GM23338 (cell line): ENCODE measurements at regions not wholly inside any gene's neighbourhood (a gene's known extent, or its start where the extent isn't known, plus 50 kb on each side); places are given as distances from the start of the nearest gene placed in this dataset.

Source experiments
- ATAC-seq: fragments of 200-7000 bp; cut with Tn5 transposase; 3 replicates; pipeline ENCODE4 v1.9.1; 2020
- DNase-seq: peaks from one replicate; pipeline ENCODE4 v3.0.0-alpha.2; 2015; ENCODE audit warnings: low spot score
- H2AFZ ChIP-seq: fragments of 200-600 bp; sonication (generic); 2 replicates; pipeline ENCODE4 v1.8.0; 2016; ENCODE audit warnings: antibody characterized with exemption, mild to moderate bottlenecking, moderate library complexity
- H3F3A ChIP-seq: fragments of 200-600 bp; sonication (generic); replicated peaks from 2 replicates; pipeline ENCODE4 v1.8.0; 2017; ENCODE audit warnings: antibody characterized with exemption, mixed run types, low read depth
- H3K27ac ChIP-seq: fragments of 200-600 bp; sonication (generic); 2 replicates; pipeline ENCODE4 v1.6.1; 2016; ENCODE audit warnings: low read depth
- H3K27me3 ChIP-seq: fragments of 200-600 bp; sonication (generic); 2 replicates; pipeline ENCODE4 v1.8.0; 2016; ENCODE audit warnings: mild to moderate bottlenecking, mixed run types, moderate library complexity; ENCODE audit not compliant: insufficient read depth
- H3K36me3 ChIP-seq: fragments of 200-600 bp; sonication (generic); 2 replicates; pipeline ENCODE4 v1.8.0; 2016; ENCODE audit warnings: mild to moderate bottlenecking; ENCODE audit not compliant: insufficient read depth
- H3K4me1 ChIP-seq: fragments of 200-600 bp; sonication (generic); 2 replicates; pipeline ENCODE4 v1.8.0; 2016; ENCODE audit warnings: mild to moderate bottlenecking, moderate library complexity; ENCODE audit not compliant: insufficient read depth
- H3K4me2 ChIP-seq: fragments of 200-600 bp; sonication (generic); 2 replicates; pipeline ENCODE4 v1.7.1; 2017; ENCODE audit warnings: mixed run types
- H3K4me3 ChIP-seq: fragments of 200-600 bp; sonication (generic); 2 replicates; pipeline ENCODE4 v1.6.1; 2016; ENCODE audit warnings: mixed run types
- H3K79me2 ChIP-seq: fragments of 200-600 bp; sonication (generic); replicated peaks from 2 replicates; pipeline ENCODE4 v1.8.0; 2017; ENCODE audit warnings: mild to moderate bottlenecking; ENCODE audit not compliant: insufficient read depth
- H3K9me2 ChIP-seq: fragments of 200-600 bp; sonication (generic); 2 replicates; pipeline ENCODE4 v1.8.0; 2017; ENCODE audit not compliant: insufficient read depth
- H4K20me1 ChIP-seq: fragments of 200-600 bp; sonication (generic); replicated peaks from 2 replicates; pipeline ENCODE4 v1.8.0; 2017; ENCODE audit warnings: mild to moderate bottlenecking; ENCODE audit not compliant: insufficient read depth
- H3K27ac Mint-ChIP-seq: 2 replicates; pipeline ENCODE4 v1.8.0; 2020; ENCODE audit warnings: inconsistent platforms, mild to moderate bottlenecking, moderate library complexity, mixed read lengths
- H3K27me3 Mint-ChIP-seq: 3 replicates; pipeline ENCODE4 v1.8.0; 2022; ENCODE audit warnings: low read depth, mild to moderate bottlenecking, moderate library complexity, mixed read lengths, inconsistent platforms; ENCODE audit not compliant: insufficient read depth, poor library complexity
- H3K36me3 Mint-ChIP-seq: 3 replicates; pipeline ENCODE4 v1.8.0; 2021; ENCODE audit warnings: low read depth, mild to moderate bottlenecking, inconsistent platforms, moderate library complexity, mixed read lengths
- H3K4me1 Mint-ChIP-seq: 3 replicates; pipeline ENCODE4 v1.8.0; 2020; ENCODE audit warnings: mild to moderate bottlenecking, inconsistent platforms, mixed read lengths
- H3K4me3 Mint-ChIP-seq: 3 replicates; pipeline ENCODE4 v1.8.0; 2021; ENCODE audit warnings: moderate library complexity, mild to moderate bottlenecking, inconsistent platforms, mixed read lengths
- H3K9me3 Mint-ChIP-seq: 3 replicates; pipeline ENCODE4 v1.8.0; 2020; ENCODE audit warnings: moderate library complexity, mild to moderate bottlenecking, inconsistent platforms, mixed read lengths
- CREB1 ChIP-seq: fragments of 250-450 bp; sonication (Bioruptor Pico); IDR thresholded peaks from 2 replicates; pipeline ENCODE4 v1.5.0; 2020; ENCODE audit warnings: low read depth, mild to moderate bottlenecking, moderate library complexity
- EZH2 ChIP-seq: fragments of 200-600 bp; sonication (generic); IDR thresholded peaks from one replicate; pipeline ENCODE4 v1.8.0; 2017; ENCODE audit warnings: antibody characterized with exemption, mild to moderate bottlenecking, low read depth; ENCODE audit not compliant: unreplicated experiment
- EZH2phosphoT487 ChIP-seq: fragments of 200-600 bp; sonication (generic); IDR thresholded peaks from one replicate; pipeline ENCODE4 v1.8.1; 2018; ENCODE audit warnings: antibody characterized with exemption; ENCODE audit not compliant: unreplicated experiment
- JUNB ChIP-seq: IDR thresholded peaks from one replicate; pipeline ENCODE4 v1.6.1; 2016; ENCODE audit warnings: antibody characterized with exemption; ENCODE audit not compliant: unreplicated experiment
- NANOG ChIP-seq: IDR thresholded peaks from 2 replicates; pipeline ENCODE4 v1.6.1; 2016; ENCODE audit warnings: antibody characterized with exemption, borderline replicate concordance
- POLR2AphosphoS5 ChIP-seq: IDR thresholded peaks from 2 replicates; pipeline ENCODE4 v1.6.1; 2016; ENCODE audit warnings: antibody characterized with exemption, low read depth
- STAT1 ChIP-seq: IDR thresholded peaks from one replicate; pipeline ENCODE4 v1.6.1; 2016; ENCODE audit warnings: antibody characterized with exemption; ENCODE audit not compliant: unreplicated experiment
- ZNF114 ChIP-seq: fragments of 250-450 bp; sonication (Bioruptor Pico); IDR thresholded peaks from 2 replicates; pipeline ENCODE4 v1.5.0; 2020; ENCODE audit warnings: mild to moderate bottlenecking, moderate library complexity
- ZNF331 ChIP-seq: fragments of 250-450 bp; sonication (Bioruptor Pico); IDR thresholded peaks from 2 replicates; pipeline ENCODE4 v1.5.0; 2020; ENCODE audit warnings: low read depth, mild to moderate bottlenecking, moderate library complexity
- TF ChIP-seq, protein P1 (sequence below): IDR thresholded peaks from one replicate; pipeline ENCODE4 v1.6.1; 2018; ENCODE audit warnings: antibody characterized with exemption; ENCODE audit not compliant: unreplicated experiment
- TF ChIP-seq, protein P2 (sequence below), 2 experiments: fragments of 200-600 bp in 1 of 2; sonication (generic) in 1 of 2; conservative IDR thresholded peaks; 2 replicates each; pipeline versions ENCODE4 v1.5.1 to v1.6.1; 2016 to 2017; ENCODE audit warnings: antibody characterized with exemption in 2 of 2, low read depth in 2 of 2, mild to moderate bottlenecking in 2 of 2, moderate library complexity in 1 of 2
- TF ChIP-seq, protein P3 (sequence below): IDR thresholded peaks from 2 replicates; pipeline ENCODE4 v1.6.1; 2016; ENCODE audit warnings: antibody characterized with exemption

DNA sequence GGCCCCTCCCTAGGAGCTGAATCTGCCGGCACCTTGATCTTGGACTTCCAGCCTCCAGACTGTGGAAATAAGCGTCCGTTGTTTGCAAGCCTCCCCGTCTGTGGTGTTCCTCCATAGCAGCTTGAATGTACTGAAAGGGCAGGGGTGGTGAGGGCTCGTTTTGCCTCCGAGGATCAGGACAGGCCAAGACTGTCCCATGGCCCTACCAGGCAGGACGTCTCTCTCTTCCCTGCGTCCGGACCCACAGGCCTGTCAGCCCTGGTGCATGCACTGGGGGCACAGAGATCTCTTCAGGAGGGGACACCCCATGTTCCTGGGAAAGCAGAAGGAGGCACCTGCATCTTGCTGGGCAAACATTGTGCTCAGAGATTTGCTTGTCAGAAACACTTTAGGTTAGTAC, 156.3 kb upstream of the C1orf174 start:
- TF ChIP-seq, protein P1, sequence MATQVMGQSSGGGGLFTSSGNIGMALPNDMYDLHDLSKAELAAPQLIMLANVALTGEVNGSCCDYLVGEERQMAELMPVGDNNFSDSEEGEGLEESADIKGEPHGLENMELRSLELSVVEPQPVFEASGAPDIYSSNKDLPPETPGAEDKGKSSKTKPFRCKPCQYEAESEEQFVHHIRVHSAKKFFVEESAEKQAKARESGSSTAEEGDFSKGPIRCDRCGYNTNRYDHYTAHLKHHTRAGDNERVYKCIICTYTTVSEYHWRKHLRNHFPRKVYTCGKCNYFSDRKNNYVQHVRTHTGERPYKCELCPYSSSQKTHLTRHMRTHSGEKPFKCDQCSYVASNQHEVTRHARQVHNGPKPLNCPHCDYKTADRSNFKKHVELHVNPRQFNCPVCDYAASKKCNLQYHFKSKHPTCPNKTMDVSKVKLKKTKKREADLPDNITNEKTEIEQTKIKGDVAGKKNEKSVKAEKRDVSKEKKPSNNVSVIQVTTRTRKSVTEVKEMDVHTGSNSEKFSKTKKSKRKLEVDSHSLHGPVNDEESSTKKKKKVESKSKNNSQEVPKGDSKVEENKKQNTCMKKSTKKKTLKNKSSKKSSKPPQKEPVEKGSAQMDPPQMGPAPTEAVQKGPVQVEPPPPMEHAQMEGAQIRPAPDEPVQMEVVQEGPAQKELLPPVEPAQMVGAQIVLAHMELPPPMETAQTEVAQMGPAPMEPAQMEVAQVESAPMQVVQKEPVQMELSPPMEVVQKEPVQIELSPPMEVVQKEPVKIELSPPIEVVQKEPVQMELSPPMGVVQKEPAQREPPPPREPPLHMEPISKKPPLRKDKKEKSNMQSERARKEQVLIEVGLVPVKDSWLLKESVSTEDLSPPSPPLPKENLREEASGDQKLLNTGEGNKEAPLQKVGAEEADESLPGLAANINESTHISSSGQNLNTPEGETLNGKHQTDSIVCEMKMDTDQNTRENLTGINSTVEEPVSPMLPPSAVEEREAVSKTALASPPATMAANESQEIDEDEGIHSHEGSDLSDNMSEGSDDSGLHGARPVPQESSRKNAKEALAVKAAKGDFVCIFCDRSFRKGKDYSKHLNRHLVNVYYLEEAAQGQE: no peak
- TF ChIP-seq, protein P2, sequence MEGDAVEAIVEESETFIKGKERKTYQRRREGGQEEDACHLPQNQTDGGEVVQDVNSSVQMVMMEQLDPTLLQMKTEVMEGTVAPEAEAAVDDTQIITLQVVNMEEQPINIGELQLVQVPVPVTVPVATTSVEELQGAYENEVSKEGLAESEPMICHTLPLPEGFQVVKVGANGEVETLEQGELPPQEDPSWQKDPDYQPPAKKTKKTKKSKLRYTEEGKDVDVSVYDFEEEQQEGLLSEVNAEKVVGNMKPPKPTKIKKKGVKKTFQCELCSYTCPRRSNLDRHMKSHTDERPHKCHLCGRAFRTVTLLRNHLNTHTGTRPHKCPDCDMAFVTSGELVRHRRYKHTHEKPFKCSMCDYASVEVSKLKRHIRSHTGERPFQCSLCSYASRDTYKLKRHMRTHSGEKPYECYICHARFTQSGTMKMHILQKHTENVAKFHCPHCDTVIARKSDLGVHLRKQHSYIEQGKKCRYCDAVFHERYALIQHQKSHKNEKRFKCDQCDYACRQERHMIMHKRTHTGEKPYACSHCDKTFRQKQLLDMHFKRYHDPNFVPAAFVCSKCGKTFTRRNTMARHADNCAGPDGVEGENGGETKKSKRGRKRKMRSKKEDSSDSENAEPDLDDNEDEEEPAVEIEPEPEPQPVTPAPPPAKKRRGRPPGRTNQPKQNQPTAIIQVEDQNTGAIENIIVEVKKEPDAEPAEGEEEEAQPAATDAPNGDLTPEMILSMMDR (conservative IDR thresholded peaks at IDR 0.05; ENCODE audit: low read depth in 2 of 2): no peak
- TF ChIP-seq CREB1 (CRISPR knock-in tag) (no peak), STAT1 (no peak), ZNF331 (CRISPR knock-in tag) (no peak), EZH2 (no peak), JUNB (no peak), ZNF114 (no peak), NANOG (no peak), POLR2AphosphoS5 (no peak), EZH2phosphoT487 (no peak)
- TF ChIP-seq, protein P3, sequence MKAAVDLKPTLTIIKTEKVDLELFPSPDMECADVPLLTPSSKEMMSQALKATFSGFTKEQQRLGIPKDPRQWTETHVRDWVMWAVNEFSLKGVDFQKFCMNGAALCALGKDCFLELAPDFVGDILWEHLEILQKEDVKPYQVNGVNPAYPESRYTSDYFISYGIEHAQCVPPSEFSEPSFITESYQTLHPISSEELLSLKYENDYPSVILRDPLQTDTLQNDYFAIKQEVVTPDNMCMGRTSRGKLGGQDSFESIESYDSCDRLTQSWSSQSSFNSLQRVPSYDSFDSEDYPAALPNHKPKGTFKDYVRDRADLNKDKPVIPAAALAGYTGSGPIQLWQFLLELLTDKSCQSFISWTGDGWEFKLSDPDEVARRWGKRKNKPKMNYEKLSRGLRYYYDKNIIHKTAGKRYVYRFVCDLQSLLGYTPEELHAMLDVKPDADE: no peak
- peaks cover 83% of the 10 kb centered on the region for H3K9me3 Mint-ChIP-seq
- H3K4me3 Mint-ChIP-seq: no peak overlapping the region
- DNase-seq (no peak), ATAC-seq (no peak)
- H3K4me2 ChIP-seq: no peak overlapping the region
- H3K4me1 ChIP-seq: no peaks in the 10 kb centered on the region
- H3K4me3 ChIP-seq: no peak overlapping the region
- no peak overlapping the region for H3K27ac Mint-ChIP-seq
- 0 out of 3 replicates have a peak, but pooled peaks cover 2% of the 10 kb centered on the region for H3K4me1 Mint-ChIP-seq
- H3K36me3 Mint-ChIP-seq: peaks cover 16% of the 10 kb centered on the region
- H2AFZ ChIP-seq: no peak overlapping the region
- no peaks in the 10 kb centered on the region for H3F3A ChIP-seq
- H3K27ac ChIP-seq: no peak overlapping the region
- H3K27me3 Mint-ChIP-seq: peaks cover 18% of the 10 kb centered on the region
- H4K20me1 ChIP-seq: no peaks in the 10 kb centered on the region
- no peaks in the 10 kb centered on the region for H3K9me2 ChIP-seq
- H3K27me3 ChIP-seq: no peaks in the 10 kb centered on the region
- H3K36me3 ChIP-seq: no peaks in the 10 kb centered on the region
- H3K79me2 ChIP-seq: no peaks in the 10 kb centered on the region
